ENCODE measurements at regions not wholly inside any gene's neighbourhood (a gene's known extent, or its start where the extent isn't known, plus 50 kb on each side); places are given as distances from the start of the nearest gene placed in this dataset.

GRCh38 chr11:123246749-123247495 lies 51.9 kb upstream of the CLMP start:
- H3K4me3 ChIP-seq: no peak overlapping the region
- DNase-seq (peak; percentile 88), ATAC-seq (peak; percentile 96)
- H3K36me3 ChIP-seq: no peaks in the 10 kb centered on the region
- H3K27ac ChIP-seq: no peak overlapping the region
- intact Hi-C loops (cut with DNase I): loop anchor here (5.0 kb wide), 1 partner anchor 135 kb away; no protein-coding TSS in a partner anchor
- TF ChIP-seq, protein P1, sequence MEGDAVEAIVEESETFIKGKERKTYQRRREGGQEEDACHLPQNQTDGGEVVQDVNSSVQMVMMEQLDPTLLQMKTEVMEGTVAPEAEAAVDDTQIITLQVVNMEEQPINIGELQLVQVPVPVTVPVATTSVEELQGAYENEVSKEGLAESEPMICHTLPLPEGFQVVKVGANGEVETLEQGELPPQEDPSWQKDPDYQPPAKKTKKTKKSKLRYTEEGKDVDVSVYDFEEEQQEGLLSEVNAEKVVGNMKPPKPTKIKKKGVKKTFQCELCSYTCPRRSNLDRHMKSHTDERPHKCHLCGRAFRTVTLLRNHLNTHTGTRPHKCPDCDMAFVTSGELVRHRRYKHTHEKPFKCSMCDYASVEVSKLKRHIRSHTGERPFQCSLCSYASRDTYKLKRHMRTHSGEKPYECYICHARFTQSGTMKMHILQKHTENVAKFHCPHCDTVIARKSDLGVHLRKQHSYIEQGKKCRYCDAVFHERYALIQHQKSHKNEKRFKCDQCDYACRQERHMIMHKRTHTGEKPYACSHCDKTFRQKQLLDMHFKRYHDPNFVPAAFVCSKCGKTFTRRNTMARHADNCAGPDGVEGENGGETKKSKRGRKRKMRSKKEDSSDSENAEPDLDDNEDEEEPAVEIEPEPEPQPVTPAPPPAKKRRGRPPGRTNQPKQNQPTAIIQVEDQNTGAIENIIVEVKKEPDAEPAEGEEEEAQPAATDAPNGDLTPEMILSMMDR (IDR thresholded peaks at IDR 0.05): peak; percentile 98
- H3K27me3 ChIP-seq: no peaks in the 10 kb centered on the region
- no peaks in the 10 kb centered on the region for H3K4me1 ChIP-seq
- no peaks in the 10 kb centered on the region for H3K9me3 ChIP-seq

DNA sequence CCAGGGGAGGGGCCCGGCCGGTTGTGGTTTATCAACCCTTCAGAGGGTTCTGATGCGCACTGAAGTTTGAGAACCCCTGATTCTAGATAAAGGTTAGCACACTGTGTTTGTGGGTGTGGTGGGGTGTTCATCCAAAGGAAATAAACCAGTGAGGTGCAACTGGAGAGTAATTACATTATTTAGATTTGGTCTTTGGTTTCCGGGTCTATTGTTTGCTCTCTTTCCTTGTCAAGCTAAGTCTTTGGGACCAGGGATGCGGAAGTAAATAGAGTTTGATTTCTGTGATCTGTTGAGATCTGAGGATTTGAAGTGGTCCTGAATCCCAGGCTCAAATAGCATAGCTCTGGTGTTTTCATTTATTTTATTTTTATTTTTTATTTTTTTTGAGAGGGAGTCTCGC lies 50.5 kb upstream of the CLMP start:
- Histone ChIP-seq H3K9me3 (no peaks in the 10 kb centered on the region), H3K36me3 (no peaks in the 10 kb centered on the region), H3K4me3 (no peak overlapping the region), H3K27me3 (no peaks in the 10 kb centered on the region), H3K27ac (no peak overlapping the region), H3K4me1 (no peaks in the 10 kb centered on the region)
- ATAC-seq: no peak
- DNase-seq: no peak
- TF ChIP-seq, protein P1 (IDR thresholded peaks at IDR 0.05): no peak
- intact Hi-C loops (cut with DNase I): loop anchor here (5.0 kb wide), 1 partner anchor 133 kb away; no protein-coding TSS in a partner anchor

All from upper lobe of right lung (tissue), 1 donor.